HepG2 (cell line): ENCODE measurements at regions not wholly inside any gene's neighbourhood (a gene's known extent, or its start where the extent isn't known, plus 50 kb on each side); places are given as distances from the start of the nearest gene placed in this dataset.

Experiments used
- ATAC-seq: fragments of 200-7000 bp; cut with Tn5 transposase; 3 replicates; pipeline ENCODE4 v1.9.1; 2020; ENCODE audit warnings: mild to moderate bottlenecking, moderate library complexity
- BruUV-seq: library from RNA; stranded (reverse); fragments of 400-500 nt; replicated peaks from 2 replicates; lab custom pipeline; 2021; lab: Mats Ljungman, UMichigan
- CTCF ChIA-PET: fragments of 300-600 bp; formaldehyde crosslinking; extraction: SDS; loops from one replicate; lab custom pipeline; 2021; ENCODE audit warnings: low total read pairs, inconsistent platforms, low intra/inter-chr PET ratio; lab: Yijun Ruan, JAX
- POLR2A ChIA-PET: fragments of 350-600 bp; sonication (Branson Sonifier 250); formaldehyde crosslinking; loops from one replicate; lab custom pipeline; 2020; ENCODE audit warnings: antibody characterized with exemption, inconsistent platforms; lab: Yijun Ruan, JAX
- DNase-seq: peaks from one replicate; pipeline ENCODE4 v3.0.0-alpha.2; 2015; ENCODE audit warnings: low spot score
- FAIRE-seq: peaks from 3 replicates; lab custom pipeline; 2011; peaks lifted over from hg19 to GRCh38; lab: Jason Lieb, UNC
- H2AFZ ChIP-seq: one replicate; pipeline ENCODE4 v1.6.1; 2011; ENCODE audit warnings: low read length, inconsistent platforms
- H3K27ac ChIP-seq: fragments of 300-600 bp; 3 replicates; pipeline ENCODE4 v1.8.0; 2011; ENCODE audit warnings: mixed run types, mild to moderate bottlenecking, mixed read lengths, low read length, inconsistent platforms; ENCODE audit not compliant: insufficient read depth; ENCODE audit errors: extremely low read length
- H3K27me3 ChIP-seq, 2 experiments: fragments of 200-600 bp in 1 of 2; 2 replicates in 1 of 2; 3 replicates in 1 of 2; pipeline versions ENCODE4 v1.6.0 to v1.8.0; 2011; ENCODE audit warnings: low read length in 2 of 2, mild to moderate bottlenecking in 2 of 2, moderate library complexity in 2 of 2, inconsistent platforms in 1 of 2; ENCODE audit not compliant: insufficient read depth in 2 of 2, control insufficient read depth in 1 of 2
- H3K36me3 ChIP-seq, 2 experiments: fragments of 200-600 bp in 1 of 2; replicated peaks in 1 of 2; 2 replicates in 1 of 2; 3 replicates in 1 of 2; pipeline versions ENCODE4 v1.5.1 to v1.8.0; 2011; ENCODE audit warnings: low read length in 2 of 2, inconsistent platforms in 1 of 2; ENCODE audit not compliant: insufficient read depth in 2 of 2, control insufficient read depth in 1 of 2
- H3K4me1 ChIP-seq: 2 replicates; pipeline ENCODE4 v1.5.1; 2012; ENCODE audit warnings: low read length, inconsistent platforms; ENCODE audit not compliant: insufficient read depth
- H3K4me2 ChIP-seq: 2 replicates; pipeline ENCODE4 v1.6.0; 2011; ENCODE audit warnings: low read depth, low read length, inconsistent platforms
- H3K4me3 ChIP-seq, 3 experiments: fragments of 200-600 bp in 1 of 3; sonication (generic), shearing (Covaris generic) in 1 of 3; replicated peaks in 1 of 3; 2 replicates each; pipeline ENCODE4 v1.5.1; 2011 to 2016; ENCODE audit warnings: low read length in 3 of 3, inconsistent platforms in 2 of 3, low read depth in 2 of 3, mild to moderate bottlenecking in 2 of 3, control low read depth in 1 of 3, mixed read lengths in 1 of 3; ENCODE audit not compliant: insufficient read depth in 1 of 3
- H3K79me2 ChIP-seq: one replicate; pipeline ENCODE4 v1.6.1; 2011; ENCODE audit warnings: low read length, inconsistent platforms; ENCODE audit not compliant: insufficient read depth
- H3K9ac ChIP-seq: 2 replicates; pipeline ENCODE4 v1.6.0; 2011; ENCODE audit warnings: mild to moderate bottlenecking, low read depth, low read length, inconsistent platforms; ENCODE audit not compliant: insufficient read depth
- H3K9me3 ChIP-seq: 2 replicates; pipeline ENCODE4 v1.5.1; 2012; ENCODE audit warnings: mild to moderate bottlenecking, low read length
- H4K20me1 ChIP-seq: 2 replicates; pipeline ENCODE4 v1.6.0; 2011; ENCODE audit warnings: inconsistent platforms, mild to moderate bottlenecking, low read length, moderate library complexity; ENCODE audit not compliant: insufficient read depth
- EZH2 ChIP-seq: conservative IDR thresholded peaks from 2 replicates; pipeline ENCODE4 v1.6.1; 2012; ENCODE audit warnings: mild to moderate bottlenecking, low read depth, low read length, moderate library complexity
- GATA4 ChIP-seq: sonication (generic); IDR thresholded peaks from 2 replicates; pipeline ENCODE4 v1.6.1; 2016; ENCODE audit warnings: antibody characterized with exemption, low read depth, borderline replicate concordance
- GPN1 ChIP-seq: sonication (generic); formaldehyde crosslinking; IDR thresholded peaks from 2 replicates; pipeline ENCODE4 v1.5.1; 2020; ENCODE audit warnings: missing genetic modification reagents, borderline replicate concordance
- HMG20B ChIP-seq: conservative IDR thresholded peaks from 2 replicates; pipeline ENCODE4 v1.6.1; 2016; ENCODE audit warnings: missing genetic modification reagents, missing compliant biosample characterization
- IRX3 ChIP-seq: sonication (generic); formaldehyde crosslinking; IDR thresholded peaks from 2 replicates; pipeline ENCODE4 v1.8.1; 2023; ENCODE audit warnings: mild to moderate bottlenecking, low read depth, missing genetic modification reagents, borderline replicate concordance
- JARID2 ChIP-seq: sonication (generic); formaldehyde crosslinking; IDR thresholded peaks from 2 replicates; pipeline ENCODE4 v1.8.1; 2023; ENCODE audit warnings: missing genetic modification reagents, inconsistent platforms; ENCODE audit not compliant: insufficient replicate concordance
- MTA1 ChIP-seq: sonication (generic); formaldehyde crosslinking; IDR thresholded peaks from 2 replicates; pipeline ENCODE4 v1.4.0; 2020; ENCODE audit warnings: missing genetic modification reagents, mild to moderate bottlenecking, borderline replicate concordance
- NFIC ChIP-seq: IDR thresholded peaks from 2 replicates; pipeline ENCODE4 v1.6.1; 2012; ENCODE audit warnings: mild to moderate bottlenecking, low read length, inconsistent platforms
- NR0B2 ChIP-seq: sonication (generic); formaldehyde crosslinking; IDR thresholded peaks from 2 replicates; pipeline ENCODE4 v1.4.0; 2020; ENCODE audit warnings: mild to moderate bottlenecking, missing genetic modification reagents
- RBAK ChIP-seq: sonication (generic); formaldehyde crosslinking; IDR thresholded peaks from 2 replicates; pipeline ENCODE4 v1.5.1; 2020; ENCODE audit warnings: mild to moderate bottlenecking, missing genetic modification reagents
- RELA ChIP-seq: sonication (generic); formaldehyde crosslinking; IDR thresholded peaks from 2 replicates; pipeline ENCODE4 v1.4.0; 2020; ENCODE audit warnings: missing genetic modification reagents
- SOX6 ChIP-seq, 2 experiments: fragments of 450-650 bp in 1 of 2; sonication (generic) in 1 of 2; formaldehyde crosslinking in 1 of 2; IDR thresholded peaks; 2 replicates each; pipeline versions ENCODE4 v1.4.0 to v1.6.1; 2017 to 2020; ENCODE audit warnings: antibody characterized with exemption in 1 of 2, mild to moderate bottlenecking in 1 of 2, missing genetic modification reagents in 1 of 2
- SPEN ChIP-seq: sonication (generic); formaldehyde crosslinking; IDR thresholded peaks from 2 replicates; pipeline ENCODE4 v1.5.1; 2020; ENCODE audit warnings: low read depth, mild to moderate bottlenecking, missing genetic modification reagents
- TGIF2 ChIP-seq: IDR thresholded peaks from 2 replicates; pipeline ENCODE4 v1.6.1; 2016; ENCODE audit warnings: control low read depth, missing compliant biosample characterization
- ZNF160 ChIP-seq: sonication (generic); formaldehyde crosslinking; IDR thresholded peaks from 2 replicates; pipeline ENCODE4 v1.8.0; 2022; ENCODE audit warnings: mild to moderate bottlenecking, inconsistent platforms, missing genetic modification reagents
- ZNF607 ChIP-seq: sonication (generic); formaldehyde crosslinking; IDR thresholded peaks from 2 replicates; pipeline ENCODE4 v1.5.1; 2020; ENCODE audit warnings: missing genetic modification reagents, mild to moderate bottlenecking, borderline replicate concordance
- ZNF691 ChIP-seq: sonication (generic); formaldehyde crosslinking; IDR thresholded peaks from 2 replicates; pipeline ENCODE4 v1.4.0; 2020; ENCODE audit warnings: missing genetic modification reagents, low read depth, mild to moderate bottlenecking, borderline replicate concordance
- ZNF761 ChIP-seq: sonication (generic); formaldehyde crosslinking; conservative IDR thresholded peaks from 2 replicates; pipeline ENCODE4 v1.4.0; 2020; ENCODE audit warnings: mild to moderate bottlenecking, missing genetic modification reagents
- WGBS: methylation state at CpG from one replicate; pipeline ENCODE4 v1.1.6; 2017; ENCODE audit warnings: low lambda C conversion rate; 5-methylcytosine and 5-hydroxymethylcytosine counted together
- in situ Hi-C: cut with HindIII; loops from 2 replicates; pipeline ENCODE4 v1.10.0; 2017; ENCODE audit warnings: low pct_unique_long_range_greater_than_20kb; ENCODE audit not compliant: extremely low pct_ligation_motif_present
- intact Hi-C: fragments of 100-400 bp; cut with micrococcal nuclease; formaldehyde crosslinking; loops from one replicate; pipeline ENCODE4 v1.10.0; 2022; ENCODE audit not compliant: unreplicated experiment

- Histone ChIP-seq H3K9me3 (peaks cover 55% of the 10 kb centered on the region), H3K9ac (no peak overlapping the region), H3K4me3 (no peak overlapping the region), H3K27ac (no peak overlapping the region), H4K20me1 (no peaks in the 10 kb centered on the region), H3K4me1 (no peaks in the 10 kb centered on the region), H3K79me2 (no peaks in the 10 kb centered on the region), H3K27me3 (no peaks in the 10 kb centered on the region; a peak in 1 of 5 replicates), H3K4me2 (no peak overlapping the region), H2AFZ (no peak overlapping the region), H3K36me3 (no peaks in the 10 kb centered on the region)
- CTCF ChIA-PET = no interaction called here
- POLR2A ChIA-PET = no interaction called here
- ATAC-seq (no peak), FAIRE-seq (no peak), DNase-seq (no peak)
- 0% methylated on average over 1 of the region's 1 CpG for WGBS
- no TSS peak for BruUV-seq
- in situ Hi-C loops = no loop called here
- intact Hi-C loops = no loop called here
- TF ChIP-seq SOX6 (IDR thresholded peaks at IDR 0.05) (no peak), SOX6 (CRISPR knock-in tag; IDR thresholded peaks at IDR 0.05) (no peak), RBAK (no peak), HMG20B (no peak), RELA (CRISPR knock-in tag) (no peak), IRX3 (CRISPR knock-in tag) (no peak), SPEN (CRISPR knock-in tag) (no peak), MTA1 (CRISPR knock-in tag) (no peak)
These were observed 386.5 kb upstream of the SPRY2 start for GRCh38 chr13:80727321-80727975.

- POLR2A ChIA-PET = no interaction called here
- no peak overlapping the region for H3K4me2 ChIP-seq
- BruUV-seq = no TSS peak
- DNase-seq (no peak), ATAC-seq (no peak), FAIRE-seq (no peak)
- peaks cover 54% of the 10 kb centered on the region for H3K9me3 ChIP-seq
- no peak overlapping the region for H2AFZ ChIP-seq
- in situ Hi-C loops = no loop called here
- no peaks in the 10 kb centered on the region; a peak in 1 of 5 replicates for H3K27me3 ChIP-seq
- intact Hi-C loops = no loop called here
- H3K36me3 ChIP-seq = no peaks in the 10 kb centered on the region
- no peaks in the 10 kb centered on the region for H3K4me1 ChIP-seq
- H3K27ac ChIP-seq = no peak overlapping the region
- no peak overlapping the region for H3K4me3 ChIP-seq
- no peak overlapping the region for H3K9ac ChIP-seq
- no peaks in the 10 kb centered on the region for H3K79me2 ChIP-seq
- CTCF ChIA-PET = no interaction called here
- no peaks in the 10 kb centered on the region for H4K20me1 ChIP-seq
- no peak for TF ChIP-seq GATA4
- TF ChIP-seq EZH2 = no peak
- TF ChIP-seq JARID2 = no peak
- TF ChIP-seq GPN1 = no peak
- TF ChIP-seq ZNF761 (CRISPR knock-in tag) = no peak
- TF ChIP-seq NR0B2 = no peak
- no peak for TF ChIP-seq NFIC
- no peak for TF ChIP-seq TGIF2 (CRISPR knock-in tag)
- TF ChIP-seq ZNF160 = no peak
- no peak for TF ChIP-seq ZNF691
- TF ChIP-seq ZNF607 (CRISPR knock-in tag) = no peak
These were observed 385.9 kb upstream of the SPRY2 start for GRCh38 chr13:80726868-80727267.
